Neutrophil (primary cell): ENCODE measurements at regions not wholly inside any gene's neighbourhood (a gene's known extent, or its start where the extent isn't known, plus 50 kb on each side); places are given as distances from the start of the nearest gene placed in this dataset.

Experiments used
- H3K27ac ChIP-seq: fragments of 200-600 bp; sonication (generic); 2 replicates; pipeline ENCODE4 v1.5.1; 2016; ENCODE audit warnings: mild to moderate bottlenecking, moderate library complexity
- H3K27me3 ChIP-seq: fragments of 200-600 bp; sonication (generic); 2 replicates; pipeline ENCODE4 v1.6.0; 2016; ENCODE audit warnings: mild to moderate bottlenecking
- H3K36me3 ChIP-seq: fragments of 200-600 bp; sonication (generic); 2 replicates; pipeline ENCODE4 v1.5.1; 2017
- H3K4me1 ChIP-seq, 2 experiments: fragments of 200-600 bp in 1 of 2; sonication (generic) in 1 of 2; 1 replicate in 1 of 2; 2 replicates in 1 of 2; pipeline versions ENCODE4 v1.5.1 to v1.6.1; 2013 to 2016; ENCODE audit warnings: low read depth in 1 of 2, low read length in 1 of 2, mild to moderate bottlenecking in 1 of 2, moderate library complexity in 1 of 2; ENCODE audit not compliant: control insufficient read depth in 1 of 2, insufficient read depth in 1 of 2
- H3K4me3 ChIP-seq, 2 experiments: fragments of 200-600 bp in 1 of 2; sonication (generic) in 1 of 2; 1 replicate in 1 of 2; 2 replicates in 1 of 2; pipeline ENCODE4 v1.5.1; 2013 to 2016; ENCODE audit warnings: low read depth in 1 of 2, low read length in 1 of 2, mild to moderate bottlenecking in 1 of 2, moderate library complexity in 1 of 2
- H3K9me3 ChIP-seq: fragments of 200-600 bp; sonication (generic); 2 replicates; pipeline ENCODE4 v1.5.1; 2016
- CTCF ChIP-seq: fragments of 200-600 bp; sonication (generic); IDR thresholded peaks from 2 replicates; pipeline ENCODE4 v1.5.1; 2016; ENCODE audit warnings: antibody characterized with exemption

- H3K4me1 ChIP-seq, result no peaks in the 10 kb centered on the region
- H3K27me3 ChIP-seq, result no peaks in the 10 kb centered on the region
- H3K4me3 ChIP-seq, result no peak overlapping the region
- H3K9me3 ChIP-seq, result peaks cover 2% of the 10 kb centered on the region
- no peaks in the 10 kb centered on the region for H3K36me3 ChIP-seq
- H3K27ac ChIP-seq, result no peak overlapping the region
- no peak for TF ChIP-seq CTCF
These were observed 1937.1 kb upstream of the WWC1 start for GRCh38 chr5:166354332-166354731.

- H3K9me3 ChIP-seq, result peaks cover 2% of the 10 kb centered on the region
- no peak for TF ChIP-seq CTCF
- H3K4me3 ChIP-seq, result no peak overlapping the region
- no peaks in the 10 kb centered on the region for H3K36me3 ChIP-seq
- H3K27me3 ChIP-seq, result no peaks in the 10 kb centered on the region
- no peaks in the 10 kb centered on the region for H3K4me1 ChIP-seq
- no peak overlapping the region for H3K27ac ChIP-seq
These were observed 1935.3 kb upstream of the WWC1 start for GRCh38 chr5:166356096-166356495.

- no peak for TF ChIP-seq CTCF
- Histone ChIP-seq H3K4me1 (no peaks in the 10 kb centered on the region), H3K27ac (no peak overlapping the region), H3K36me3 (no peaks in the 10 kb centered on the region), H3K27me3 (no peaks in the 10 kb centered on the region), H3K4me3 (no peak overlapping the region), H3K9me3 (peaks cover 2% of the 10 kb centered on the region)
These were observed 1933.2 kb upstream of the WWC1 start for GRCh38 chr5:166358127-166358830.

- TF ChIP-seq CTCF, result no peak
- no peaks in the 10 kb centered on the region for H3K4me1 ChIP-seq
- no peak overlapping the region for H3K4me3 ChIP-seq
- no peaks in the 10 kb centered on the region for H3K36me3 ChIP-seq
- no peaks in the 10 kb centered on the region for H3K27me3 ChIP-seq
- H3K9me3 ChIP-seq, result no peaks in the 10 kb centered on the region
- no peak overlapping the region for H3K27ac ChIP-seq
These were observed 1928.2 kb upstream of the WWC1 start for GRCh38 chr5:166363087-166363760.

GRCh38 chr5:166365164-166365563 is 1926.3 kb upstream of the WWC1 start:
- TF ChIP-seq CTCF, result no peak
- no peaks in the 10 kb centered on the region for H3K27me3 ChIP-seq
- no peaks in the 10 kb centered on the region for H3K36me3 ChIP-seq
- no peaks in the 10 kb centered on the region for H3K9me3 ChIP-seq
- no peak overlapping the region for H3K4me3 ChIP-seq
- no peak overlapping the region for H3K27ac ChIP-seq
- no peaks in the 10 kb centered on the region for H3K4me1 ChIP-seq
